Prostate gland (tissue), 2 donors: ENCODE measurements at regions not wholly inside any gene's neighbourhood (a gene's known extent, or its start where the extent isn't known, plus 50 kb on each side); places are given as distances from the start of the nearest gene placed in this dataset.

Source experiments
- POLR2AphosphoS5 ChIP-seq: sonication (generic); formaldehyde crosslinking; IDR thresholded peaks from one replicate; pipeline ENCODE4 v1.6.1; 2017; ENCODE audit warnings: antibody characterized with exemption
- TF ChIP-seq, protein P1 (sequence below), 4 experiments: fragments of 200-600 bp in 2 of 4; fragments of 450-650 bp in 2 of 4; sonication (generic) in 2 of 4; IDR thresholded peaks; 1 replicate in 3 of 4; 2 replicates in 1 of 4; pipeline ENCODE4 v1.5.1; 2016 to 2019; ENCODE audit warnings: antibody characterized with exemption in 4 of 4, mild to moderate bottlenecking in 2 of 4, moderate library complexity in 2 of 4

- TF ChIP-seq, protein P1, sequence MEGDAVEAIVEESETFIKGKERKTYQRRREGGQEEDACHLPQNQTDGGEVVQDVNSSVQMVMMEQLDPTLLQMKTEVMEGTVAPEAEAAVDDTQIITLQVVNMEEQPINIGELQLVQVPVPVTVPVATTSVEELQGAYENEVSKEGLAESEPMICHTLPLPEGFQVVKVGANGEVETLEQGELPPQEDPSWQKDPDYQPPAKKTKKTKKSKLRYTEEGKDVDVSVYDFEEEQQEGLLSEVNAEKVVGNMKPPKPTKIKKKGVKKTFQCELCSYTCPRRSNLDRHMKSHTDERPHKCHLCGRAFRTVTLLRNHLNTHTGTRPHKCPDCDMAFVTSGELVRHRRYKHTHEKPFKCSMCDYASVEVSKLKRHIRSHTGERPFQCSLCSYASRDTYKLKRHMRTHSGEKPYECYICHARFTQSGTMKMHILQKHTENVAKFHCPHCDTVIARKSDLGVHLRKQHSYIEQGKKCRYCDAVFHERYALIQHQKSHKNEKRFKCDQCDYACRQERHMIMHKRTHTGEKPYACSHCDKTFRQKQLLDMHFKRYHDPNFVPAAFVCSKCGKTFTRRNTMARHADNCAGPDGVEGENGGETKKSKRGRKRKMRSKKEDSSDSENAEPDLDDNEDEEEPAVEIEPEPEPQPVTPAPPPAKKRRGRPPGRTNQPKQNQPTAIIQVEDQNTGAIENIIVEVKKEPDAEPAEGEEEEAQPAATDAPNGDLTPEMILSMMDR (IDR thresholded peaks at IDR 0.05), result no peak
- TF ChIP-seq POLR2AphosphoS5, result no peak
These were observed 103.0 kb upstream of the C1GALT1C1 start for GRCh38 chrX:120732879-120733278.
